ENCODE measurements at regions not wholly inside any gene's neighbourhood (a gene's known extent, or its start where the extent isn't known, plus 50 kb on each side); places are given as distances from the start of the nearest gene placed in this dataset.

- peaks cover 7% of the 10 kb centered on the region for H3K4me1 ChIP-seq (ENCODE audit: control insufficient read depth, insufficient read depth, low read length)
- H3K27me3 ChIP-seq (replicated peaks; ENCODE audit: control insufficient read depth, insufficient read depth, low read length): no peaks in the 10 kb centered on the region
- H3K4me3 ChIP-seq (ENCODE audit: low read length): no peak overlapping the region
- no peak for DNase-seq (ENCODE audit: low read depth)
- H3K9ac ChIP-seq (ENCODE audit: low read length): no peak overlapping the region
- no peaks in the 10 kb centered on the region for H3K9me3 ChIP-seq (ENCODE audit: control insufficient read depth, low read length)
- H3K36me3 ChIP-seq (ENCODE audit: control insufficient read depth, insufficient read depth, low read length, severe bottlenecking): no peaks in the 10 kb centered on the region
These were observed 51.9 kb upstream of the EDN1 start for GRCh38 chr6:12238219-12238618.
